GM12878 (cell line): ENCODE measurements at regions not wholly inside any gene's neighbourhood (a gene's known extent, or its start where the extent isn't known, plus 50 kb on each side); places are given as distances from the start of the nearest gene placed in this dataset.

ENCODE experiments used
- ATAC-seq: fragments of 200-7000 bp; cut with Tn5 transposase; 3 replicates; pipeline ENCODE4 v1.9.1; 2020; ENCODE audit warnings: mild to moderate bottlenecking, moderate library complexity
- BruUV-seq: library from RNA; stranded (reverse); fragments of 400-500 nt; replicated peaks from 2 replicates; lab custom pipeline; 2021; lab: Mats Ljungman, UMichigan
- CTCF ChIA-PET: fragments of 300-600 bp; sonication (Branson Sonifier 250); formaldehyde crosslinking; extraction: SDS; loops from one replicate; lab custom pipeline; 2021; ENCODE audit warnings: inconsistent platforms; lab: Yijun Ruan, JAX
- POLR2A ChIA-PET: fragments of 350-600 bp; formaldehyde crosslinking; extraction: SDS; loops from one replicate; lab custom pipeline; 2021; ENCODE audit warnings: inconsistent platforms; lab: Charles Lee
- RAD21 ChIA-PET: fragments of 300-600 bp; sonication (Branson Sonifier 250); formaldehyde crosslinking; loops from one replicate; lab custom pipeline; 2023; ENCODE audit warnings: antibody characterized with exemption; ENCODE audit not compliant: unreplicated experiment; lab: Charles Lee
- SMC1A ChIA-PET: fragments of 300-600 bp; sonication (Branson Sonifier 250); formaldehyde crosslinking; loops from one replicate; lab custom pipeline; 2023; ENCODE audit not compliant: unreplicated experiment, uncharacterized antibody; lab: Charles Lee
- DNase-seq: peaks from one replicate; pipeline ENCODE4 v3.0.0-alpha.2; 2011; ENCODE audit warnings: low read depth, low spot score
- FAIRE-seq: peaks from 3 replicates; lab custom pipeline; 2011; peaks lifted over from hg19 to GRCh38; lab: Jason Lieb, UNC
- H2AFZ ChIP-seq: 2 replicates; pipeline ENCODE4 v1.6.0; 2011; ENCODE audit warnings: low read depth, low read length, control low read depth; ENCODE audit not compliant: control insufficient read depth
- H3K27ac ChIP-seq: 2 replicates; pipeline ENCODE4 v1.5.1; 2011; ENCODE audit warnings: control low read depth; ENCODE audit not compliant: control insufficient read depth, insufficient read depth
- H3K27me3 ChIP-seq, 2 experiments: replicated peaks in 1 of 2; 2 replicates each; pipeline versions ENCODE4 v1.6.0 to v1.6.1; 2011; ENCODE audit warnings: low read length in 1 of 2; ENCODE audit not compliant: control insufficient read depth in 2 of 2, insufficient read depth in 2 of 2
- H3K36me3 ChIP-seq, 2 experiments: 2 replicates each; pipeline ENCODE4 v1.5.1; 2011; ENCODE audit warnings: low read length in 1 of 2; ENCODE audit not compliant: control insufficient read depth in 2 of 2, insufficient read depth in 2 of 2
- H3K4me1 ChIP-seq: 2 replicates; pipeline ENCODE4 v1.6.1; 2011; ENCODE audit warnings: mild to moderate bottlenecking, low read length, moderate library complexity, mixed read lengths; ENCODE audit not compliant: control insufficient read depth, insufficient read depth
- H3K4me2 ChIP-seq: 2 replicates; pipeline ENCODE4 v1.6.0; 2011; ENCODE audit warnings: control low read depth; ENCODE audit not compliant: control insufficient read depth, insufficient read depth
- H3K4me3 ChIP-seq: fragments of 200-600 bp; sonication (generic); 2 replicates; pipeline ENCODE4 v1.5.1; 2016
- H3K79me2 ChIP-seq: 2 replicates; pipeline ENCODE4 v1.6.0; 2011; ENCODE audit warnings: low read length; ENCODE audit not compliant: control insufficient read depth, insufficient read depth
- H3K9ac ChIP-seq: 2 replicates; pipeline ENCODE4 v1.8.0; 2011; ENCODE audit warnings: low read length, control low read depth, mixed read lengths; ENCODE audit not compliant: control insufficient read depth, insufficient read depth
- H3K9me3 ChIP-seq: replicated peaks from 3 replicates; pipeline ENCODE4 v1.5.1; 2011; ENCODE audit warnings: mild to moderate bottlenecking, low read length; ENCODE audit not compliant: control insufficient read depth, insufficient read depth
- H4K20me1 ChIP-seq: 2 replicates; pipeline ENCODE4 v1.6.0; 2011; ENCODE audit not compliant: control insufficient read depth, insufficient read depth
- ATF2 ChIP-seq: IDR thresholded peaks from 2 replicates; pipeline ENCODE4 v1.6.1; 2012; ENCODE audit warnings: low read length, inconsistent platforms
- BMI1 ChIP-seq: fragments of 450-650 bp; IDR thresholded peaks from 2 replicates; pipeline ENCODE4 v1.6.1; 2016; ENCODE audit warnings: mild to moderate bottlenecking, moderate library complexity, borderline replicate concordance
- CBX5 ChIP-seq: sonication (generic); IDR thresholded peaks from 2 replicates; pipeline ENCODE4 v1.6.1; 2016; ENCODE audit warnings: low read depth, moderate library complexity, mild to moderate bottlenecking, inconsistent platforms
- FOXK2 ChIP-seq: fragments of 450-650 bp; IDR thresholded peaks from 2 replicates; pipeline ENCODE4 v1.6.1; 2017; ENCODE audit warnings: mild to moderate bottlenecking, moderate library complexity
- JUND ChIP-seq: IDR thresholded peaks from 2 replicates; pipeline ENCODE4 v1.6.1; 2012; ENCODE audit warnings: low read depth, mild to moderate bottlenecking, low read length, improper control_type of control experiment, moderate library complexity
- ZNF274 ChIP-seq: IDR thresholded peaks from one replicate; pipeline ENCODE4 v1.8.0; 2011; ENCODE audit not compliant: insufficient read length, insufficient read depth
- WGBS: methylation state at CpG from one replicate; pipeline ENCODE4 v1.1.6; 2016; ENCODE audit warnings: low lambda C conversion rate; ENCODE audit not compliant: insufficient replicate concordance, insufficient coverage; ENCODE audit errors: missing lambda C conversion rate; 5-methylcytosine and 5-hydroxymethylcytosine counted together
- in situ Hi-C: fragments of 300-500 bp; cut with MboI; formaldehyde crosslinking; loops from 9 replicates; pipeline ENCODE4 v1.14.3; 2018; ENCODE audit warnings: mixed read lengths
- intact Hi-C: fragments of 100-400 bp; cut with micrococcal nuclease; formaldehyde crosslinking; loops from one replicate; pipeline ENCODE4 v1.14.2; 2022; ENCODE audit not compliant: unreplicated experiment

- Histone ChIP-seq H3K4me1 (no peaks in the 10 kb centered on the region), H3K4me2 (no peak overlapping the region), H3K9me3 (no peaks in the 10 kb centered on the region; the same call in 1 of the 3 replicates), H2AFZ (no peak overlapping the region), H4K20me1 (no peaks in the 10 kb centered on the region), H3K27me3 (no peaks in the 10 kb centered on the region), H3K9ac (no peak overlapping the region), H3K4me3 (no peak overlapping the region), H3K36me3 (no peaks in the 10 kb centered on the region), H3K79me2 (no peaks in the 10 kb centered on the region), H3K27ac (no peak overlapping the region)
- CTCF ChIA-PET: no interaction called here
- no peak for FAIRE-seq
- intact Hi-C loops: no loop called here
- POLR2A ChIA-PET: no interaction called here
- SMC1A ChIA-PET: no interaction called here
- no peak for DNase-seq
- no TSS peak for BruUV-seq
- TF ChIP-seq CBX5: peak; percentile 73; the same call in 1 of the 2 replicates
- no peak for TF ChIP-seq JUND
- 0% methylated on average over 1 of the region's 1 CpG for WGBS
- in situ Hi-C loops: no loop called here
- no peak for ATAC-seq
- RAD21 ChIA-PET: no interaction called here
Measured at GRCh38 chr5:124154714-124155113, 591.7 kb downstream of the ZNF608 start.

GRCh38 chr5:124153588-124153987, 592.9 kb downstream of the ZNF608 start:
- ChIA-PET SMC1A (no interaction called here), POLR2A (no interaction called here), CTCF (no interaction called here), RAD21 (interaction anchor here (0.6 kb wide), 1 partner anchor 20 kb away, joined by 3 read pairs; no protein-coding TSS in a partner anchor)
- Histone ChIP-seq H4K20me1 (no peaks in the 10 kb centered on the region), H3K79me2 (no peaks in the 10 kb centered on the region), H3K27ac (no peak overlapping the region), H2AFZ (no peak overlapping the region), H3K36me3 (no peaks in the 10 kb centered on the region), H3K4me2 (no peak overlapping the region), H3K9me3 (no peaks in the 10 kb centered on the region; the same call in 1 of the 3 replicates), H3K4me3 (no peak overlapping the region), H3K27me3 (no peaks in the 10 kb centered on the region), H3K9ac (no peak overlapping the region), H3K4me1 (no peaks in the 10 kb centered on the region)
- DNase-seq (no peak), FAIRE-seq (no peak), ATAC-seq (no peak)
- in situ Hi-C loops (no loop called here), intact Hi-C loops (no loop called here)
- TF ChIP-seq ZNF274 (no peak), BMI1 (no peak), FOXK2 (no peak), ATF2 (no peak)
- WGBS: 58% methylated on average over 1 of the region's 1 CpG
- no TSS peak for BruUV-seq
